ENCODE measurements at regions not wholly inside any gene's neighbourhood (a gene's known extent, or its start where the extent isn't known, plus 50 kb on each side); places are given as distances from the start of the nearest gene placed in this dataset.

- no peak for TF ChIP-seq CTCF (IDR thresholded peaks at IDR 0.05; ENCODE audit: poor library complexity)
- TF ChIP-seq EZH2phosphoT487 (IDR thresholded peaks at IDR 0.05; ENCODE audit: low read depth, severe bottlenecking, unreplicated experiment) = no peak
- no peak for TF ChIP-seq EZH2 (IDR thresholded peaks at IDR 0.05; ENCODE audit: borderline replicate concordance)
These were observed 1439.9 kb upstream of the CELF2 start for GRCh38 chr10:9577746-9578145.
